Limb (tissue), 2 donors: ENCODE measurements at regions not wholly inside any gene's neighbourhood (a gene's known extent, or its start where the extent isn't known, plus 50 kb on each side); places are given as distances from the start of the nearest gene placed in this dataset.

ENCODE experiments used
- DNase-seq, 2 donors: peaks; one replicate each; pipeline ENCODE4 v3.0.0-alpha.2; 2016; ENCODE audit errors: extremely low spot score in 2 of 2

DNA sequence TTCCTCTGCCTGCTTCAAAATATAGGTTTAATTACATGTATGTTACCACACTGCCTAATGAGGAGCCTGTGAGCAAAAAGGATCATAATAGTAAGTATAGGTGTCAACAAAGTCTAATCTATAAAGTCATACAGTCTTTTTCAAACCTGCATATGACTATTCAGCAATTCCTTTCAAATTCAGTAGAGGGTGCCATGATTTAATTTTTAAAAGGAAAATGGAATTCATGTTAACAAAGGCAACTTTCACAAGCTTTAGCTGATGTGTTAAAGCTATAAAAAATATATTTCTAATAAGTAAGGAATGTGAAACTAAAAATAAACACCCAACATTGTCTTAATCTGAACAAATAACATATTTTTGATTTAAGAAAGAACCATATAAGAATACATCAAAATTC, 52.1 kb downstream of the MPP7 start:
- DNase-seq: peak in 1 of 2 donors; percentile 69

DNA sequence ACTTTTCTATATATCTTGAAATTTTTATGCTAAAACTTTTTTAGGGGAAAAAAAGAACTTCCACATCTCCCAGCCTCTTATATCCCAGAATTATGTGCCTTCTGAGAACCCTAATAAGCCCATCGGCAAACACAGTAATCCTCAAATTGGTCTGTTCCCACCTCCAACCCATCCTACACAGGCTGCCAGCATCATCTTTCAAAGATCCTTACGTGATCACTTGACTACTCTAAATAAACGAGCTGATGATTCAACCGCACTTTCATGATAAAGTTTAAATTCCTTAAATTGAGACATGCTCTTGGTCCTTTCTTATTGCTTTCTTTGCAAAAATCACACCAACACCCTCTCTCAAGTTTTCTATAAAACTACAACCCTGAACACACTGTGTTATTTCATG, 52.5 kb downstream of the MPP7 start:
- no peak for DNase-seq

DNA sequence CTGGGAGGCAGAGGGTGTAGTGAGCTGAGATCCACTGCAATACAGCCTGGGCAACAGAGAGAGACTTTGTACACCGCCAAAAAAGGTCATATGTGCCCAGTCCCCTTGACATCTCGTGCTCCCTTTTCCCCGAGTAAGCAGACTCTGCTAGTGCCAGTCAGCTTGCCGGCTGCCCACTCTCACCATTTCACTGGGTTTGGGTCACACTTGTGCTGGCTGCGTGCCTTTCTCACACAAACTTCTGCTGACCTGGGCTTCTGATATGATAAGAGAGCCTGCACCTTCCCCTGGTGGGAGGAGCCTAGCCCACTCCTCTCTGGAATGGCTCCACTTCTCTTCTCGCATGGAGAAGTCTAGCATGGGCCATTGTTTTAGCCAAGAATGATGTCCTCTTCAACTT, 53.4 kb downstream of the MPP7 start:
- DNase-seq: no peak

DNA sequence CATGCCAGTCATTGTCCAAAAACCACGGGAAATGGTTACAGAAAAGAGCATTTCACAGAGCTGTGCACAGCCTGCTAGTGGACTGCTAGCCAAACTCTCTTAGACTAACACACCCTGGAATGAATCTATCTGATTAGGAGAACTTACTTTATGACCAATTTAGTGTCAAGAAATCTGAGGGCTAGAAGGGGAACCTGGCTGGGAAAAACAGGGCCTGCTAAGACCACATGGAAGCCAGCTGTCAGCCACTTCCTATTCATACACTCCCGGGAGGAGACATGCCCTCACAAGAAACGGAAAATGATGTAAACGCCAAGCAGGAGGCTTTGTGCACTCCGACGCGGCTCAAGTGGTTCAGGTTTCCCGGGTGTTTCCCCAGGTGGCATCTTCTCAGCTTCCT, 54.8 kb downstream of the MPP7 start:
- DNase-seq: peak; percentile 40 to 45

DNA sequence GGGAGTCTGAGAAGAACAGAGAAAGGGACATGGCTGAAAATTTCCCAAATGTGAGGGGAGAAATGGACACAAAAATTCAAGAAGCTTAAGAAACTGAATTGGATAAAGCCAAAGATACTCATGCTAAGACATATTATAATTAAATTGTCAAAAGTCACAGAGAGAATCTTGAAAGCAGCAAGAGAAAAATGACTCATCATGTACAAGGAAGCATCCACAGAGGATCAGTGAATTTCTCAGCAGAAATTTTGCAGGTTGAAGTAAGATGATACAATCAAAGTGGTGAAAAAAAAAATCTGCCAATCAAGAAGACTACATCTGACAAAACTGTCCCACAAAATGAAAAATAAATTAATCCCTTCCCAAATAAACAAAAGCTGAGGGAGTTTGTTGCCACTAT, 56.8 kb downstream of the MPP7 start:
- DNase-seq: no peak

GRCh38 chr10:28243923-28244322, 58.9 kb downstream of the MPP7 start:
- DNase-seq: no peak

GRCh38 chr10:28242555-28243204, 60.2 kb downstream of the MPP7 start:
- no peak for DNase-seq

DNA sequence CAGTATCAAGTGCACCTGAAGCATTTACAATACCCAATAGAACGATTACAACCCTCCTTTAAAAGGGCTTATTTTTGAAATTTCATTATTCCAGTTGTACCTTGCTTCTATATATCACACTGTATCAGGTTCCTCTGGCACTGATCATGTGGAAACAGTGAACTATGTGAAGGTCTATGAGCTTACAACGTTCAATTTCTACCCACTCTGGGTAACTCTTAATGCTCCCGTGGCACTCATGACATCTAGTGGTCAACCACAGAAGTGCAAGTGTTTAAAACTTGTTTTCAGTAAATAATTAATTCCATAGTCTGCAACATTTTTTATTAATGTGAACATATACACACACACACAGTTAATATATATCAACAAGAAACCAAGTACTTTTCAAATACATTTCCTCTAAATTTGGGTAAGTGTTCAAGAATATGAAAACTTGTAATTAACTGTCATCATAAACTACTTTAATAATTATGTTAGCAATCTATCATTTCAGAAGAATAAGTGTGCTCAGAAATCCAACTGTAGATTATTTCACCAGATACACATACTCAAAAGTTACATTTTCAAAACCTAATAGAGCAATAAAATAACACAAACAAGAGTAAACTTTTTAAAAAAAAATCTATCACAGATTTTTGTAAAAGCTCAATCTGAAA, 61.0 kb downstream of the MPP7 start:
- peak; percentile 47 to 77 for DNase-seq

GRCh38 chr10:28240400-28240799, 62.5 kb downstream of the MPP7 start:
- DNase-seq: no peak

DNA sequence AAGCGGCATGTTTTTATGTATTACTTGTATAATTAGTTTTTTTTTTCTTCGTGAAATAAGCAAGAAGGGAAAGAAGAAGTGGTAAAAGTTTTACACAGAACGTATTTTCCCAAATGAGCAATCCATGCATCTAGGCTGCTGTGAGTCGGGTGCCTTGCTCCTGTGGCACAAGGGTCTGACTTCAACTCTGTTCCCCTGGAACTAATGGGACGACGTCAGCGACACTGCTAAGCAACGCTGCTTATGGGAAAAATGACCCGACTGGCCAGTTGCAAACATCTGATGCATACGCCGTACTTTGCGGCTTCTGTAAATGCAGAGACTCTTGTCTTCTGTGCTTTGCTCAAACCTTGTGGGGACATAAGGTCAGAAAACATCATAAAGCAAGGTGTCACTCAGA, 66.3 kb downstream of the MPP7 start:
- peak in 1 of 2 donors; percentile 37 for DNase-seq

- DNase-seq: no peak
Measured at GRCh38 chr10:28220811-28221210, 82.1 kb downstream of the MPP7 start.

GRCh38 chr10:28219251-28219650, 83.6 kb downstream of the MPP7 start:
- DNase-seq: peak in 1 of 2 donors; percentile 73

- DNase-seq: no peak
Measured at GRCh38 chr10:28217848-28218247, 85.0 kb downstream of the MPP7 start.

DNA sequence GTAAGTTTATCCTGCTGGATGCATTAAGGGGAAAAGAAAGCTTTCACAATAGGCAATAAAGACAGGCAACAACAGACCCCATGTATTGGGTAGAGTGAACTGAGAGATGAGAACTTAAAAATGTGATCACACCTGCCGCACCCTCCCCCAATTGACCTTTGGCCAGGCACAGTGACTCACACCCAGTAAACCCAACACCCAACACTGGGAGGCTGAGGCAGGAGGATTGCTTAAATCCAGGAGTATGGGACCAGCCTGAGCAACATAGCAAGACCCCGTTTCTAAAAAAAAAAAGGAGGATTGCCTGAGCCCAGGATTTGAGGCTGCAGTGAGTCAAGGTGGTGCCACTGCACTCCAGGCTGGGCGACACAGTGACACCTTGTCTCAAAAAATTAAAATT, 86.9 kb downstream of the MPP7 start:
- DNase-seq: no peak

GRCh38 chr10:28214219-28214618, 88.6 kb downstream of the MPP7 start:
- no peak for DNase-seq

DNA sequence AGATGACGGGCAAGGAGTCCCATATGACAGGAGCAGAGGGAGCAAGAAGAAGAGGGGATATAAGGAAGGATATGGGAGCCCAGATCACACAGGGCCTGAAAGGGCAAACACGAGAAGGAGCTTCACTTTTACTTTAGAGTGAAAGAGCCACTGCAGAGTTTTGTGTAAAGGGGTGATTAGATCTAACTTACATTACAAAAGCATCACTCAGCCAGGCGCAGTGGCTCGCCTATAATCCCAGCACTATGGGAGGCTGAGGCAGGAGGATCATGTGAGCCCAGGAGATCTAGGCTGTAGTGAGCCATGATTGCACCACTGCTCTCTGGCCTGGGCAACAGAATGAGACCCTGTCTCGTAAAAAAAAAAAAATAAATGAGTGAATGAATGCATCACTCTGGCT, 91.1 kb downstream of the MPP7 start:
- DNase-seq: no peak

- DNase-seq: no peak
Measured at GRCh38 chr10:28207799-28208198, 95.1 kb downstream of the MPP7 start.

- DNase-seq: no peak
Measured at GRCh38 chr10:28202941-28203352, 99.9 kb downstream of the MPP7 start.

GRCh38 chr10:28201410-28202400, 101.2 kb downstream of the MPP7 start:
- DNase-seq: no peak

DNA sequence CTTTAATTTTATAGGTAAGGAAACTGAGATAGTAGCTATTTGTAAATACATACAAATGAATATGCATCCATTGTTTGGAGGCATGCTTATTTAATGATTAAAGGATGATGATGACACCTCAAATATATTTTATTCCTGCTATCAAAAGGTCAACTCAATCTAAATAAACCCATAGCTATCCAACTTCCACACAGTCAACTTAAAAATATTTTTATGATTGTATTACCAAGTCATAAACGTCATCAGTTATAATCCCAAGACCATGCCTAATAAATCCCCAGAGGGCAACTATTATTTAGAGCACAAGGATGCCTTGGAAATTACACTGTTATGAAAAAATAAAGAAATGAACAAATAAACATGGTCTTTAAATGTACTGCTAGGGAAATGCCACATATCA, 102.1 kb downstream of the MPP7 start:
- DNase-seq: no peak

- DNase-seq: no peak
Measured at GRCh38 chr10:28199941-28200340, 102.9 kb downstream of the MPP7 start.

DNA sequence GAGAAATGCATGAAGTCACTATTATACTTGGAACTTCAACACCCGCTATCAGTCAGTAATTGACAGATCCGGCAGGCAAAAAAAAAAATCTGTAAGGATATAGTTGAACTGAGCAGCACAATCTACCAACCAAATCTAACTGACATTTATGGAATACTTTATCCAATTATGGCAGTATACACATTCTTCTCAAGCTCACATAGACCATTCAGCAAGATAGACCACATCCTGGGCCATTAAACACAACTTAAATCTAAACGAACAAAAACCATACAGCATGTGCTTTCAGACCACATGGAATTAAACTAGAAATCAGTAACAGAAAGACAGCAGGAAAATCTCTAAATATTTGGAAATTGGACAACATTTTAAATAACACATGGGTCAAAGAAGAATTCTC, 112.7 kb downstream of the MPP7 start:
- DNase-seq: no peak
